ENCODE measurements at regions not wholly inside any gene's neighbourhood (a gene's known extent, or its start where the extent isn't known, plus 50 kb on each side); places are given as distances from the start of the nearest gene placed in this dataset.

- CTCF ChIA-PET (ENCODE audit: low intra/inter-chr PET ratio, low total read pairs), result no interaction called here
- Histone ChIP-seq H3K9me3 (ENCODE audit: low read length) (no peaks in the 10 kb centered on the region), H3K9ac (ENCODE audit: insufficient read depth, low read depth, low read length) (no peak overlapping the region), H3K36me3 (replicated peaks in 1 of 2; ENCODE audit: control insufficient read depth in 1 of 2, insufficient read depth in 2 of 2, low read length in 2 of 2) (no peaks in the 10 kb centered on the region), H3K4me1 (ENCODE audit: insufficient read depth, low read length) (no peaks in the 10 kb centered on the region), H3K4me2 (ENCODE audit: low read depth, low read length) (no peak overlapping the region), H3K4me3 (replicated peaks in 1 of 3; ENCODE audit: insufficient read depth in 1 of 3, low read depth in 2 of 3, low read length in 3 of 3) (no peak overlapping the region), H3K27ac (ENCODE audit: extremely low read length, insufficient read depth, low read length) (no peak overlapping the region), H2AFZ (ENCODE audit: low read length) (no peak overlapping the region), H3K27me3 (ENCODE audit: control insufficient read depth in 1 of 2, insufficient read depth in 2 of 2, low read length in 2 of 2) (no peaks in the 10 kb centered on the region), H3K79me2 (ENCODE audit: insufficient read depth, low read length) (no peaks in the 10 kb centered on the region), H4K20me1 (ENCODE audit: insufficient read depth, low read length) (no peaks in the 10 kb centered on the region)
- no TSS peak for BruUV-seq (replicated peaks)
- FAIRE-seq (no peak), DNase-seq (ENCODE audit: low spot score) (no peak), ATAC-seq (no peak)
- in situ Hi-C loops (cut with HindIII; ENCODE audit: extremely low pct_ligation_motif_present, low pct_unique_long_range_greater_than_20kb), result no loop called here
- WGBS (ENCODE audit: low lambda C conversion rate), result 16% methylated on average over 2 of the region's 2 CpGs
- TF ChIP-seq CHD4 (IDR thresholded peaks at IDR 0.05; ENCODE audit: borderline replicate concordance, low read length), result no peak
- intact Hi-C loops (cut with micrococcal nuclease; ENCODE audit: unreplicated experiment), result no loop called here
- POLR2A ChIA-PET, result no interaction called here
Measured at GRCh38 chr5:82549263-82549662, 271.1 kb upstream of the RPS23 start.

- BruUV-seq (replicated peaks), result no TSS peak
- no peak overlapping the region for H3K4me2 ChIP-seq (ENCODE audit: low read depth, low read length)
- no peak for FAIRE-seq
- TF ChIP-seq, protein P1, sequence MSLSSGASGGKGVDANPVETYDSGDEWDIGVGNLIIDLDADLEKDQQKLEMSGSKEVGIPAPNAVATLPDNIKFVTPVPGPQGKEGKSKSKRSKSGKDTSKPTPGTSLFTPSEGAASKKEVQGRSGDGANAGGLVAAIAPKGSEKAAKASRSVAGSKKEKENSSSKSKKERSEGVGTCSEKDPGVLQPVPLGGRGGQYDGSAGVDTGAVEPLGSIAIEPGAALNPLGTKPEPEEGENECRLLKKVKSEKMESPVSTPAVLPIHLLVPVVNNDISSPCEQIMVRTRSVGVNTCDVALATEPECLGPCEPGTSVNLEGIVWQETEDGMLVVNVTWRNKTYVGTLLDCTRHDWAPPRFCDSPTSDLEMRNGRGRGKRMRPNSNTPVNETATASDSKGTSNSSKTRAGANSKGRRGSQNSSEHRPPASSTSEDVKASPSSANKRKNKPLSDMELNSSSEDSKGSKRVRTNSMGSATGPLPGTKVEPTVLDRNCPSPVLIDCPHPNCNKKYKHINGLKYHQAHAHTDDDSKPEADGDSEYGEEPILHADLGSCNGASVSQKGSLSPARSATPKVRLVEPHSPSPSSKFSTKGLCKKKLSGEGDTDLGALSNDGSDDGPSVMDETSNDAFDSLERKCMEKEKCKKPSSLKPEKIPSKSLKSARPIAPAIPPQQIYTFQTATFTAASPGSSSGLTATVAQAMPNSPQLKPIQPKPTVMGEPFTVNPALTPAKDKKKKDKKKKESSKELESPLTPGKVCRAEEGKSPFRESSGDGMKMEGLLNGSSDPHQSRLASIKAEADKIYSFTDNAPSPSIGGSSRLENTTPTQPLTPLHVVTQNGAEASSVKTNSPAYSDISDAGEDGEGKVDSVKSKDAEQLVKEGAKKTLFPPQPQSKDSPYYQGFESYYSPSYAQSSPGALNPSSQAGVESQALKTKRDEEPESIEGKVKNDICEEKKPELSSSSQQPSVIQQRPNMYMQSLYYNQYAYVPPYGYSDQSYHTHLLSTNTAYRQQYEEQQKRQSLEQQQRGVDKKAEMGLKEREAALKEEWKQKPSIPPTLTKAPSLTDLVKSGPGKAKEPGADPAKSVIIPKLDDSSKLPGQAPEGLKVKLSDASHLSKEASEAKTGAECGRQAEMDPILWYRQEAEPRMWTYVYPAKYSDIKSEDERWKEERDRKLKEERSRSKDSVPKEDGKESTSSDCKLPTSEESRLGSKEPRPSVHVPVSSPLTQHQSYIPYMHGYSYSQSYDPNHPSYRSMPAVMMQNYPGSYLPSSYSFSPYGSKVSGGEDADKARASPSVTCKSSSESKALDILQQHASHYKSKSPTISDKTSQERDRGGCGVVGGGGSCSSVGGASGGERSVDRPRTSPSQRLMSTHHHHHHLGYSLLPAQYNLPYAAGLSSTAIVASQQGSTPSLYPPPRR (CRISPR knock-in tag; IDR thresholded peaks at IDR 0.05; ENCODE audit: borderline replicate concordance), result no peak
- TF ChIP-seq ZSCAN22 (CRISPR knock-in tag; IDR thresholded peaks at IDR 0.05) (no peak), FOXC1 (CRISPR knock-in tag; IDR thresholded peaks at IDR 0.05; ENCODE audit: borderline replicate concordance) (no peak), PLSCR1 (CRISPR knock-in tag; IDR thresholded peaks at IDR 0.05; ENCODE audit: borderline replicate concordance) (no peak), MAFF (IDR thresholded peaks at IDR 0.05; ENCODE audit: low read depth, low read length) (no peak), ZNF451 (CRISPR knock-in tag; IDR thresholded peaks at IDR 0.05) (no peak), KAT2B (IDR thresholded peaks at IDR 0.05; ENCODE audit: borderline replicate concordance, low read depth, low read length) (no peak), POLR2A (IDR thresholded peaks at IDR 0.05; ENCODE audit: insufficient read depth in 1 of 2, low read depth in 2 of 2, low read length in 2 of 2) (no peak)
- TF ChIP-seq, protein P2, sequence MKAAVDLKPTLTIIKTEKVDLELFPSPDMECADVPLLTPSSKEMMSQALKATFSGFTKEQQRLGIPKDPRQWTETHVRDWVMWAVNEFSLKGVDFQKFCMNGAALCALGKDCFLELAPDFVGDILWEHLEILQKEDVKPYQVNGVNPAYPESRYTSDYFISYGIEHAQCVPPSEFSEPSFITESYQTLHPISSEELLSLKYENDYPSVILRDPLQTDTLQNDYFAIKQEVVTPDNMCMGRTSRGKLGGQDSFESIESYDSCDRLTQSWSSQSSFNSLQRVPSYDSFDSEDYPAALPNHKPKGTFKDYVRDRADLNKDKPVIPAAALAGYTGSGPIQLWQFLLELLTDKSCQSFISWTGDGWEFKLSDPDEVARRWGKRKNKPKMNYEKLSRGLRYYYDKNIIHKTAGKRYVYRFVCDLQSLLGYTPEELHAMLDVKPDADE (CRISPR knock-in tag; IDR thresholded peaks at IDR 0.05), result no peak
- CTCF ChIA-PET (ENCODE audit: low intra/inter-chr PET ratio, low total read pairs), result no interaction called here
- 25% methylated on average over 1 of the region's 1 CpG for WGBS (ENCODE audit: low lambda C conversion rate)
- no peak overlapping the region for H2AFZ ChIP-seq (ENCODE audit: low read length)
- no peaks in the 10 kb centered on the region for H3K4me1 ChIP-seq (ENCODE audit: insufficient read depth, low read length)
- H3K36me3 ChIP-seq (replicated peaks in 1 of 2; ENCODE audit: control insufficient read depth in 1 of 2, insufficient read depth in 2 of 2, low read length in 2 of 2), result no peaks in the 10 kb centered on the region
- H3K27ac ChIP-seq (ENCODE audit: extremely low read length, insufficient read depth, low read length), result no peak overlapping the region
- DNase-seq (ENCODE audit: low spot score), result no peak
- no peak overlapping the region for H3K4me3 ChIP-seq (replicated peaks in 1 of 3; ENCODE audit: insufficient read depth in 1 of 3, low read depth in 2 of 3, low read length in 3 of 3)
- no peaks in the 10 kb centered on the region for H3K27me3 ChIP-seq (ENCODE audit: control insufficient read depth in 1 of 2, insufficient read depth in 2 of 2, low read length in 2 of 2)
- no peak overlapping the region for H3K9ac ChIP-seq (ENCODE audit: insufficient read depth, low read depth, low read length)
- in situ Hi-C loops (cut with HindIII; ENCODE audit: extremely low pct_ligation_motif_present, low pct_unique_long_range_greater_than_20kb) (no loop called here), intact Hi-C loops (cut with micrococcal nuclease; ENCODE audit: unreplicated experiment) (no loop called here)
- no peaks in the 10 kb centered on the region for H3K79me2 ChIP-seq (ENCODE audit: insufficient read depth, low read length)
- ATAC-seq, result no peak
- H3K9me3 ChIP-seq (ENCODE audit: low read length), result no peaks in the 10 kb centered on the region
- POLR2A ChIA-PET, result no interaction called here
- no peaks in the 10 kb centered on the region for H4K20me1 ChIP-seq (ENCODE audit: insufficient read depth, low read length)
Measured at GRCh38 chr5:82544004-82544403, 265.9 kb upstream of the RPS23 start.

All from HepG2 (cell line).